ENCODE measurements at regions not wholly inside any gene's neighbourhood (a gene's known extent, or its start where the extent isn't known, plus 50 kb on each side); places are given as distances from the start of the nearest gene placed in this dataset.

- H3K4me1 Mint-ChIP-seq: no peaks in the 10 kb centered on the region
- no peaks in the 10 kb centered on the region for H3K9me3 ChIP-seq (ENCODE audit: low read depth)
- H3K79me2 ChIP-seq (ENCODE audit: low read depth): no peaks in the 10 kb centered on the region
- no peaks in the 10 kb centered on the region for H3K9me3 Mint-ChIP-seq
- no peak overlapping the region for H3K27ac ChIP-seq
- no peak for DNase-seq (ENCODE audit: low spot score)
- no peak overlapping the region for H3K4me2 ChIP-seq
- H4K20me1 ChIP-seq (ENCODE audit: low read depth): no peaks in the 10 kb centered on the region
- H3K27ac Mint-ChIP-seq: no peak overlapping the region
- H3K36me3 Mint-ChIP-seq: no peaks in the 10 kb centered on the region
- no peak overlapping the region for H3K9ac ChIP-seq
- H3K27me3 ChIP-seq: no peaks in the 10 kb centered on the region
- H3K4me3 ChIP-seq: no peak overlapping the region
- peaks cover 4% of the 10 kb centered on the region for H3K27me3 Mint-ChIP-seq (ENCODE audit: insufficient read depth, low read depth)
- H3K4me1 ChIP-seq: no peaks in the 10 kb centered on the region
- no peak for TF ChIP-seq CTCF (IDR thresholded peaks at IDR 0.05)
- TF ChIP-seq EZH2phosphoT487 (IDR thresholded peaks at IDR 0.05): no peak
- TF ChIP-seq EZH2 (IDR thresholded peaks at IDR 0.05): no peak
- no peak overlapping the region for H3K4me3 Mint-ChIP-seq
- H3K36me3 ChIP-seq: no peaks in the 10 kb centered on the region
- H2AFZ ChIP-seq (replicated peaks): no peak overlapping the region
- no peaks in the 10 kb centered on the region for H3F3A ChIP-seq (ENCODE audit: low read depth)
These were observed 60.4 kb upstream of the ADO start for GRCh38 chr10:62744136-62744535.

- Mint-ChIP-seq H3K4me3 (no peak overlapping the region), H3K36me3 (no peaks in the 10 kb centered on the region), H3K9me3 (no peaks in the 10 kb centered on the region), H3K27ac (no peak overlapping the region), H3K27me3 (ENCODE audit: insufficient read depth, low read depth) (peaks cover 4% of the 10 kb centered on the region), H3K4me1 (no peaks in the 10 kb centered on the region)
- no peak overlapping the region for H2AFZ ChIP-seq (replicated peaks)
- H3K4me2 ChIP-seq: no peak overlapping the region
- H3K27me3 ChIP-seq: no peaks in the 10 kb centered on the region
- H3K27ac ChIP-seq: no peak overlapping the region
- no peaks in the 10 kb centered on the region for H3F3A ChIP-seq (ENCODE audit: low read depth)
- no peak overlapping the region for H3K4me3 ChIP-seq
- TF ChIP-seq EZH2 (IDR thresholded peaks at IDR 0.05) (no peak), EZH2phosphoT487 (IDR thresholded peaks at IDR 0.05) (no peak), CTCF (IDR thresholded peaks at IDR 0.05) (no peak)
- no peak for DNase-seq (ENCODE audit: low spot score)
- H3K36me3 ChIP-seq: no peaks in the 10 kb centered on the region
- H3K9ac ChIP-seq: no peak overlapping the region
- no peaks in the 10 kb centered on the region for H3K9me3 ChIP-seq (ENCODE audit: low read depth)
- no peaks in the 10 kb centered on the region for H3K79me2 ChIP-seq (ENCODE audit: low read depth)
- no peaks in the 10 kb centered on the region for H3K4me1 ChIP-seq
- no peaks in the 10 kb centered on the region for H4K20me1 ChIP-seq (ENCODE audit: low read depth)
These were observed 58.9 kb upstream of the ADO start for GRCh38 chr10:62745581-62745980.

- no peak for TF ChIP-seq CTCF (IDR thresholded peaks at IDR 0.05)
- no peak for TF ChIP-seq EZH2 (IDR thresholded peaks at IDR 0.05)
- no peak for TF ChIP-seq EZH2phosphoT487 (IDR thresholded peaks at IDR 0.05)
- no peaks in the 10 kb centered on the region for H3K4me1 Mint-ChIP-seq
- Histone ChIP-seq H3K9ac (no peak overlapping the region), H3K36me3 (no peaks in the 10 kb centered on the region), H3K27me3 (no peaks in the 10 kb centered on the region), H3K4me1 (no peaks in the 10 kb centered on the region), H3F3A (ENCODE audit: low read depth) (no peaks in the 10 kb centered on the region), H3K9me3 (ENCODE audit: low read depth) (no peaks in the 10 kb centered on the region), H3K79me2 (ENCODE audit: low read depth) (no peaks in the 10 kb centered on the region), H3K4me2 (no peak overlapping the region), H4K20me1 (ENCODE audit: low read depth) (no peaks in the 10 kb centered on the region), H2AFZ (replicated peaks) (no peak overlapping the region), H3K27ac (no peak overlapping the region), H3K4me3 (no peak overlapping the region)
- peaks cover 6% of the 10 kb centered on the region for H3K27me3 Mint-ChIP-seq (ENCODE audit: insufficient read depth, low read depth)
- no peak overlapping the region for H3K4me3 Mint-ChIP-seq
- H3K36me3 Mint-ChIP-seq: no peaks in the 10 kb centered on the region
- DNase-seq (ENCODE audit: low spot score): no peak
- no peaks in the 10 kb centered on the region for H3K9me3 Mint-ChIP-seq
- H3K27ac Mint-ChIP-seq: no peak overlapping the region
These were observed 57.4 kb upstream of the ADO start for GRCh38 chr10:62746951-62747729.

Measured in neural progenitor cell (in vitro differentiated cells).